Iris pigment epithelial cell (primary cell): ENCODE measurements at regions not wholly inside any gene's neighbourhood (a gene's known extent, or its start where the extent isn't known, plus 50 kb on each side); places are given as distances from the start of the nearest gene placed in this dataset.

Source experiments
- DNase-seq: peaks from one replicate; pipeline ENCODE4 v3.0.0-alpha.2; 2011; ENCODE audit warnings: low read depth

DNA sequence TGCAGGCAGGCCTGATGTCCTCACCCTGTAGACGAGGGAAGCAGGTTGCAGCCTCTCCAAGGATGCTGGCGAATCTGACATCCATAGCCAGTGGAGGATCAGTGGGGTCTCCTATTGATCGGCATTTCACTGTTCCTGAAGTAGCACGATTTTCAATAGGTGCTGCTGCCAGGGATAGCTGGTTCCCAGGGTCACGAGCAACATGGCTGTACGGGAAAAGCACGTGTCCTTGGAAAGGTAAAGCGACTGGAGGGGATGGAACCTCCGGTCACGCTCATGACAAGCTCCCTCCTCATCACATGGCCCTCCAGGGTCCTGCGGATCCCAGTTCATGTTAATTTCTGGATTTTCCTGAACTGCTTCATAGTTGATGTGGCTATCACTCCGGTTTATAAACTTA, 373.7 kb upstream of the SMIM21 start:
- DNase-seq = no peak

DNA sequence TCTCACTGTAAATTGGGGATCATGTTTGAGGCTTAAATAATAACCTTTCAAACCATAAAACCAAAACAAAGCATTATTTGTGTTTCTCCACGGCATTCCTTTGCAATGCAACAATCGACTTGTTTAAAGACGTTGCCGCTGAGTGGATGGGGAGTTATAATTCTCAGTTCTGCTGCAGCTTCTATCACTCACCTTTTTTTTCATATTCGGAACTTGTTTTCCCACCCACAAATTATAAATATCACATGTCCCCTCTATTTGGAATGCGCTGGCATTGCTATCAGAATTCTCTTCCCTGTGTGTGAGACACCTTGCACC, 372.8 kb upstream of the SMIM21 start:
- no peak for DNase-seq

DNA sequence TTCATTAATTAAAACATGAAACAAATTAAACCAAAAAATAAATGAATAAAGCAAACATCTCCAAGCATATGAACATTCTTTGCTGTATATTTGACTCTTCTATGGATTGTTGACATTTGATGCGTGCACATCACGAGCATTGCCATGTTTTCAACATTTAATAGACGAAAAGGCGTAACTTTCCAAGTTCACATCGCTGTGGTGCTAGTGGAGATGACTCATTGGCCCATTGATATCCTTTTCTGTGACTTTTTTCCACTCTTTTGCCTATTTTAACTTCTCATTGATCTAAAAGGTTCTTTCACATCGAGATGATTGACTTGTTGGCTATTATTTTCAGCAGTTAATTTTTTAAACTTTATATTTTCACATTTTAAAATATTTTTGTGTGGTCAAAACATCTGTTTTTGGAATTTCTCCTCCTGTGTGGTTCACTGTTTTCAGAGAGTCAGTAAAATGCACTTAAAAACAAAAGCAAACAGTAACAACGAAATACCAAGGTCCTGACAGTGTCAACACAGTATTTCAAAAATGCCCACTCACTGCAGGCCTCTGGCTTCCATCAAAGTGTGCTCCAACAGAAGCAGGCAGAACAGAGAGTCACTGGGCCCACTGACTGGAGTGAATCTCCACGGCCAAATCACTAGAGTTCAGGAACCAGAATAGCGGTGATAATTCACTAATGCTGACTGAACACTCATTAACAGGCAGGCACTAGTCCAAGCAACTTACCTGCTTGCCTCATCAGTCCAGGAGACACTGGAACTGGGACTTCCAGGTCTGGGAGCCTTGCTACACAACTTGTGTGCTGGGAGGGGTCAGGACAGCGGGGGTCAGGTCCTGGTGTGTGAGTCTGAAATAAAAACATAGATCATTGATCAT, 372.2 kb upstream of the SMIM21 start:
- DNase-seq = no peak

DNA sequence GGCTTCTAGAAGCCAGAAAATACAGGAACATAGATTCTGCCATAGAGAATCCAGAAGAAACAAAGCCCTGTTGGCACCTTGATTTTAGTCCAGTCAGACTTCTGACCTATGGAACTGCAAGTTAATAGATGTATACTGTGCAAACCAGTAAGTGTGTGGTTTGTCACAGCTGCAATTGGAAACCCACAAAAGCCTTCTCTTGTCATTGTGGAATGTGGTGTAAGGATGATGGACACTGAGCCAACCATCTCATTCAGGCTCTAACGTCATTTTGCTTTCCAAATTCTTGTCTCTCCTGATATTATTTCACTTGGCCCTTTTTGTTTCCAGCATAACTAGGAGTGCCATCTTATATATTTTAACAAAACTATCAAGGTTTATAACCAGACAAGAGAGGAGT, 369.5 kb upstream of the SMIM21 start:
- no peak for DNase-seq

DNA sequence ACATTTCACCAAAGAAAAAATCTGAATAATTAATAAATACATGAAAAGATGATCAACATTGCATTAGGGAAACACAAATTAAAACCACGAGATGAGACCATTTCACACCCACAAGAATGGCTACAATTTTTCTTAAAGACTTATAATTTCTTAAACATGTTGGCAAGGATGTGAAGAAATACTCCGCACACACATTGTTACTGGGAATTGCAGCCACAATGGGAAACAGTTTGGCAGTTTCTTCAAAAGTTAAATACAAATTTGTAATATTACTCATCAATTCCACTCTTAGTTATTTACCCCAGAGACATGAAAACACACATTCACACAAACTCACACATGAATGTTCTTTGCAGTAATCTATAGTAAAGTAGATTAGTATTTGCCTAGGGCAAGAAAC, 363.3 kb upstream of the SMIM21 start:
- no peak for DNase-seq

DNA sequence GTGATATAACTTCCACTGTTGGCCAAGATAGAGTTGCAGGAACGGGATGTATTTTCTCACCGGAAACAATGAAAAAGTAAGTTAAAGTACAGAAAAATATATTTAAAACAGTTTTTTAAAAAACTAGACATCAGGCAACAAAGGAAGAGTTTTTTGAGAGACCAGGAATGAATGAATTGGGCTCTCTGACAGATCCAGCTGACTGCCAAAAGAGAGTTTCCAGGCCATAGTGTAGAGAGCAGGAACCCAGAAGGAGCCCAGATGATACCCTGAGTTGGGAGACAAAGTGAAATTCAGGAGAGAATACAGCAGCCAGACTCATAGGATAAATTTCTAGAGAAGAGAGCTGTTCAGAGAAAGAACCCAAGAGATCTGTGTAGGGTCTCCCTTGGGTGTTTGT, 362.6 kb upstream of the SMIM21 start:
- no peak for DNase-seq

DNA sequence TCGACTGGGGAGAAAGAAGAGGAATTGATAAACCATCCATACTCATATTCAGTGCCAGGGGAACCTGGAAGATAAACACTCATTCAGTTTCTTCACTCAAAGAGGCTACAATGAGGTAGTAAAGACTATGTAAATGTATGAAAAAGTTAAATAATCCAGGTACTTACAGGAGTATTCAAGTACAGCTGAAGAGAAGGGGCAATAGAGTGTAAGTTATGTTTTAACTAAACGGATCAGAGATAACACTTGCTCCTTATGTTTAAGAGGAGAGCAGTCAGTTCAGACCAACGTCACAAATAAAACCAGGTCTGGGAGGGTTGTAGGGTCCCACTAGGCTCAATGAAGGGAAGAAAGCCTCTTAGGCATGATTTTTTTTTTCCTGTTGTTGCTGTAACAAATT, 358.3 kb upstream of the SMIM21 start:
- no peak for DNase-seq

DNA sequence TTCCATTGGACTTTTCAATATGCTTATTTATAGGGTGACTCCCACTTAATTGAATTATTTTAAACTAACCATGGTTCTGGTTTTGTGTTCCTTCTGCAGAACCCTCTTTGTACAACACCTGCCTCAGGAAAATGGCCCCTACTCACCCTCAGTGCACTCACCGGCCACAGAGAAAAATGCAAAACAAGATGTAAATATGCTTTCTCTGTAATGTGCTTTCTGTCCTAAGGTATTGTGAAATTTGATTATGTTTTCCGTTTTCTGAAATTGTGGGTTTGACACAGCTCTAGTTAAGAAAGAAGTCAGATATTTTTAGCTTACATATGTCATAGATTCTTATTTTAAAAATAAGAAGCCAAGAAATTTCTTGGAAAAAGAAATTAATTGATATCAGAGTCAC, 357.7 kb upstream of the SMIM21 start:
- no peak for DNase-seq

DNA sequence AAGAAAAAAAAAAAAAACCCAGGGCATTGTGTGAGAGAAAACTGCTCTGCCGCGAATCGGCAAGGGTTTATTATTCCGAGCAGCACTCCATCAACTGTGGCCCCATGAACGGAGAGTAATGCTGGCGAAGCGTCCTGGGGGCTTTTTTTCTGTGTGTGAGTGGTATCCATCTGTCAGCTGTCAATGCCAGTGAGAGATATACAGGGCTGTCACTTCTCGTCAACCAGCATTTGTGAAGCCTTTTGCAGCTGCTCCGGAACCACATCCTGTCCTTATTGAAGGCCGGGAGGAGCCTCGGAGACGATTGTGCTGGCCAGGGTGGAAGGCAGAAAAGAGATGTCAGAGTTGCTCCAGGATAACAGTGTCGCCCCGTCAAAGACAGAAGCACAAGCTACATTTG, 356.9 kb upstream of the SMIM21 start:
- no peak for DNase-seq

DNA sequence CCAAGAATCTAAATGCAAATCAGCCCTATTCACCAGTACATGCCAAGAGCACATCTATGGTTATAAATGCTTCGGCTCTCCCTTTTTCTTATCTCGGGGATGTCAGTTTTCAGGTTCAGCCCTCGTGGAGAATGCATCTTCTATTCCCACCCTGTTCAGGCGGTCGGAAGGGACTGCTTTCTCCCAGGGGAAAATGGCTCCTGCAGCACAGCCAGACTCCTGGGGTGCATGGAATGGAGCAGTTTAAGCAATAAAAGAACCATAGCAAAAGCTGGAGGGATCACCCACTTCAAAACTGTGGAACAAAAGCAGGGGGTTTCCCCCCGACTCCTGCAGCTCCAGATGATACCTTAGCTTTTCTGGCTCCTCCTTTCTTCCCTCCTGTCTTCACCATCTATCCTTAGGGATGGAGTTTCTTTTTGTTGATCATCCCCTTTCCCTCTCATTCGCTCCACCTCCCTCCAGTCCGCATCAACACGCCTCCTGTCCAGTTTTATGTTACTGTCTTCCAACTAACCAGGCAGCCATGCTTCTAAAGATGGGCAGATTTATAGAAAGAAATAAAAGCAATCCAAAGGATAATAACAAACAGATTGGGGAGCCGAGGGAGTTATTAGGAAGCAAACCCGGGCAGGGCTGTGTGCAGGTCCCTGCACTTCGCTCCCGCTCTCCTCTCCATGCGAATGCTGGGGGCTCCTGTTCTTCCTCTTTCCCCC, 356.2 kb upstream of the SMIM21 start:
- no peak for DNase-seq

DNA sequence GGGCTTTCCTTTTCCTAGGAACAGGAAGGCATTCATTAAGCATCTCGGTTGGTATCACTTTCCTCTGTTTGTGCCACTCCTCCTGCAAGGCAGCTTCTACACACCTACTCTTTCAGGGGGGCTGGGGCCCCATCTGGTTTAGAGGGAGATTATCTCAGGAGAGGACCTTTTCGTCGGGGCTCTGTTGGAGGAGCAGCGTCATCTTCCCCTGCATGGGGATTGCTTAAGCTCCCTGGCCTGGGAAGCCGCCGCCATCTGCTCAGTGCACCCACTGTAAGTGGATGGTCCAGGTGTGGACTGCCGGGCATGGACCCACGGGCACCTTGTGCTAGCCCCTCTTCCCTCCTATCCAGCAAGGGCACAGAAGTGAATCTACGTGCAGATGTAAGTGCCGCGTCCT, 355.3 kb upstream of the SMIM21 start:
- no peak for DNase-seq

DNA sequence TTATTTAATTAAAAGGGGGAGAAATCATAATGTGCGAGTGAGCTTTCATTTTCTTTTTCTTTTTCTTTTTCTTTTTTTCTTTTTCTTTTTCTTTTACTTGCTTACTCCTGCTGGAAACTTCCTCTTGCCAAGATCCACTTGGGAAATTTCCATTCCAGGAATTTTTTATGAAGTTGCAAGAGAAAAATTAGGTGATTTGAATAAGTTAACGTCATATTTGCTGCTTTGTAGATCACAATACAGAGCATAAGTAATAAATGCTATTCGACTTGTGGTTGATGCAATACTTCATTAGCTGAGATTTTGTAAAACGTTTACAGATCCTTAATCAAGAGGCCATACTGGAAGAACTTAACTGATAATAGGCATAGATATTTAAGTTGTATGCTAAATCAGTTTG, 354.7 kb upstream of the SMIM21 start:
- DNase-seq = no peak

DNA sequence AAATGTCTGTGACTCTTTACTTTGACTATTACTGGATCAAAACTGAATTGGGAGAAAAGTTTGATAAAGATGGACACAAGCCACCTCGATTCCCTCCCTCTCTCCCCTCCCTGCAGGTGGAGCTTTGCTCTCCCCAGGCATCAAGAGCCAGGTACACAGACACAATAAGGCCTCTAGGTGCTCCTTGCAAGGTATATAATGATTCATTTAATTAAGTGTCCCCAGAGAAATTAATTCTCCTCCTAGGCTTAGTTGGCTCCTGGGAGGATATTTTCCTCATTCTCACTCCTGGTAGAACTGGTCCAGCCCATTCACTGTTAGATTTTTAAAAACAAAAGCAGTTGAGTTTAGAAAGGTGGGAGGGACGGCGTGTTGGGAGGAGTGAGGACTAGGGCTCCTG, 352.4 kb upstream of the SMIM21 start:
- DNase-seq = no peak

DNA sequence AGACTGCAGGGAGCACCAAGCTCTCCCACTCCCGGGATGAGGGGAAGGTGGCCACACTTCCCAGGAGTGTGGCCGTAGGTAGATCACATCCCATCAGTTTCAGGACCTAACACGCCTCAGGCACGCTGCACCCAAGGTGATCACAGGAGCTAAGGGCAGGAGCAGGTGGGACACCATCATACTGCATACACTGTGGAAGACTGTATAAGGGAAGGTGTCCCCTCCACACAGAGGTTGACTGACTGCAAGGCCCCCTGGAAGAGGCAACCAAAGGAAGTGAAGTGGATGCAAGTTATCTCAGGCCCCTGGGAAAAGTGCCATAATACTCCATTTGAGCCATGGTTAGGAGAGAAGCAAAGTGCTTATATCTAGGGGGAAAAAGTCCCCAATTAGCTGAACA, 351.9 kb upstream of the SMIM21 start:
- DNase-seq = no peak

DNA sequence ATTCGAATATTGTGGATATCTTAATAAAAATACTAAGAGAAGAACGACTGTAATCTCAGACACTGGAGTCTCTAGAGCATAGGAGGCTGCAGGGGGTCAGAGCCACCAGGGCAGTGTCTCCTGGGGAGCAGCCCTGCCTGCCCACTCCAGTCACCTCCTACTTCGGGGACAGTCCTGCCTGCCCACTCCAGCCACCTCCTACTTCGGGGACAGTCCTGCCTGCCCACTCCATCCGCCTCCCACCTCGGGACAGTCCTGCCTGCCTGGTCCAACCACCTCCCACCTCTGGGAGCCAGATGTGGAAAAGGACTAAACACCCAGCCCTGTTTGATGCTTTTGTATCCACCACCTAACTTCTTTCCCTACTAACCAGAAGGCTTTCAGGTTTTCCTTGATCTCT, 350.1 kb upstream of the SMIM21 start:
- no peak for DNase-seq

DNA sequence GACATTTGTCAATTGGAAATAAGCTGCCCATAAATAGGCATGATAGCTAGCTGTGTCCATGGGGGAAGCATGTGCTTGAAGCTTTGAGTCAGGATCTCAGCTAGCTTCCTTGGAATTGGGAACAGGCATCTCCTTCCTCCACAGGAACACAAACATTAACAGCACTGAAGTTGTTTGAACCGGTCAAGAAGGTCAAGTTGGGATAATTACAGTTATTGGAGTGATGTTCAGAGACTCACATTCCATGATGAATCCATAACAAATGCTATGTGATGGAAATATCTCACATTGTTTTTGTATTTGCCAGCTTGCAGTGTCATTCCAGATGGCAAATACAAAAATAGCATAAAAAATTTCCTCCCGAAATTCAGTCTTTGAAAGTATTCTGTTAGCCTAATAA, 347.6 kb upstream of the SMIM21 start:
- no peak for DNase-seq

DNA sequence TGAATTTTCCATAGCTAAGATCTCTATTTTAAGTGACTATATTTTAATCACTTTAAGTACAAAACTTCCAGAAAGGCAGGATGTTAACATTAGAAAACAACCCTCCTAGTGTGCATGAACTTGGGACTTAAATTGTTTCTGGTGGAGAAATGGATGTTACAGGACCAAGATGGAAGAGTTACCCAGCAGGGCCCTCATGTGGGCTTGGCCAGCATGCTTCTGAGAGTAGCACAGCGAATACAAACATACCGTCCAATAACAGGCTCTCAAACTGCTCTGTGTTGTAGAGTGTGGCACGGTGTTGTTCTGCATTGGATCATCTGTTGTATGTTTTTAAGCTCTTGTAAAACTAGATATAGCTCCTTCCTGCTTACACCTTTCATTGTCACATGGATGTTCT, 346.1 kb upstream of the SMIM21 start:
- no peak for DNase-seq

DNA sequence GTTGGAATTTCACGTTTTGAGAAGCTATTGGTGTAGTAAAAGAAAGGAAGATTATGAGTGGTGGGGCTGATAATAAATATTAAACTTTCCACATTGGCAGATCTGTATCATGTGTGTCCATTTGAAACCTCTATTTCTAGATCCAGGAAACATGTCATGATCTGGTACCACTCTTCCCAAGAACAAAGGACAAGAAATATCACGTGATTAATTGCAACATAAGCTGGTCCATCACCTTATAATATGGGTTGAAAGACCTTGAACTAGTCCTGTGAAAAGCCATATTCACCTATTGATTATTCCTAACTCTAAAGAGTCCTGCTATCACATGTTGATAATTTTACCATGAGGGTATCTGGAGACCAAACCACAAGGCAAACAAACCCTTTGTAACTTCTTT, 335.3 kb upstream of the SMIM21 start:
- DNase-seq = no peak

DNA sequence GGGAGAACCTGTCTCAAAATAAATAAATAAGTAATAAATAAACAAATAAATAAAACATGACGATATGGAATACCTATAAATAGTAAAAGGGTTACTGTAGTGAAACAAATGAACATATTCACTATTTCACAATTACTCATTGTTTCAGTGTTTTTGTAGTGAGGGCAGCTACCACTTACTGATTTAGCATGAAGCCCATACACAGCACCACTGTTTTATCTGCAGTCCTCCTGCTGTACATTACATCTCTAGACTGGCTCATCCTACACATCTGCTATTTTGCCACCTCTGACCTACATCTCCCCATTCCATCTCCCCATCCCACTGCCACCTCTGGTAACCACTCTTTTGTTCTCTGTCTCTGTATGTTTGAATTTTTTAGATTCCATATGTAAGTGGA, 332.7 kb upstream of the SMIM21 start:
- no peak for DNase-seq

DNA sequence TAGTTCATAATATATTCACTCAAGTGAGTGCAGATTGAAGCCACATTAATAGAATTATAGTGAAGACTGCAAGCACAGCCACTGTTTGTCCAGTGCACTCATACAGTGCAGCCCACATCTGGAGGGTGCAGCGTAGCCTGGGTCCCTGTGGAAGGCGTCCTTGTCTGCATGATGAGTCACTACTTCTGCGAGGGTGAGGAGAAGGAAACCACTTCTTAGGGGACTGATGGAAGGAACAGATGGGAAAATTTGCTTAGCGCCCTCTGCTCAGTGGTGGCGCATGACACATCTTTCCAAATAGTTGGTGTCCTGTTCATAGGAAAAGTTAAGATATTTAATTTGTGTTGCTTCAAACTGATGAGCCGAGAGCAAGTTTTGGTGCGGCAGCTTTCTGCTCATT, 330.4 kb upstream of the SMIM21 start:
- no peak for DNase-seq

DNA sequence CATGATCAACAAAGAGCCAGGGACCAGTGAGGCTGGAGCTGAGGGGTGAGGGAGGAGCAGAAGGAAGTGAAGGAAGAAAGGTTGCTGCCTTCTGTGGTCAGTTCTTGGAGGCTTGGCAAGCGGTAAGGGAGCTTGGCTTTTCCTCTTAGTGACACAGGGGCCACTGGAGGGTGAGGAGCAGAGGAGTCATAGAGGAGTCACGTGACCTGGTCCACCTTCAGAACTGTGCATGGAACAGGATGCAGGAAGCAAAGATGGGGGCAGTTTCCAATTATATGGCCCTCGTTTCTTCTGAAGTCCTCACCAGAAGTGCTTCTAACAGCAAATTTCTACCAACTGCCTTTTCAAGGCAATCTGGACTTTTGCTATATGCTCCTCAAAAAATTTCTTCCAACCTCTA, 326.9 kb upstream of the SMIM21 start:
- no peak for DNase-seq

DNA sequence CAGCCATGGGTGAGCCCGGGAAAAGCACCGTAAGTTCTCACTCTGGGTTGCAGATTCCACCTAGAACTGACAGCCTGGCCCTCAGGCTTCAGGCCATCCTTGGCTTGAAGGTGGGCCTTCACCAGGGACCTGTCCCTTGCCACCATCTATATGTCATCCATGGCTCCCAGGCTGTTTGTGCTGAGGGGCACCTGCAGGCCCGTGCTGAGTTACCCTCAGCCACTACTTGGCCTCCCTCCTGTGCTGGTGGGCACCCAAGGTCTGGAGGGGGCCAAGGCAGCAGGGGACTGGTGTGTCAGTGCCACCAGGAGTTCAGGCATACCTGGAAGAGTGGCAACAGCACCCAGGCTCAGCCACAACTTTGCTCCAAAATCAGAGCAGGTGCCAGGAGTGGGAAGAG, 326.2 kb upstream of the SMIM21 start:
- no peak for DNase-seq

DNA sequence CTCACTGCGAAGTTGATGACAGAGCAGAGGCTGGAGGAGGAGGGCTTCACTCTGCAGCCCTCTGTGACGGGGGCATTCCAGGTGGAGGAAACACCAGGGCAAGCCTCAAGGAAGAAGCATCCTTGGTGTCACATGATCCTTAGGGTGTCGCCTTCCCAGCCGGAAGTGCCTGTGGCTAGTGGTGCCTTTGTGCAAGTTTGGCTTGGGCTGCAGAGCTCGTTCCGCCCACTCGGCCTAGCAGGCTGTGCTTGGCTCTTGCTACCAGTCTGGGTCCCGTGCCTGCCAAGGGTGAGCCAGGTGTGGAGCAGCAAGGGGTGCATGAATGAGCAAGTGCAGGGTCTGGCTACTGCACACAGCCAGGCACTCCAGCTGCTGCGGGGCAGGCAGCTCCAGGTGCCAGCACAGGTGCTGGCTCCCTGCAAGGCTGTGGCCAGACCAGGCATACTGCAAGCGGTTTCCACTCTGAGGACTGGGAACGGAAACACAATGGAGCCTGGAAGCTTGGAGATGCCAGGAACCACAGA, 325.3 kb upstream of the SMIM21 start:
- no peak for DNase-seq

DNA sequence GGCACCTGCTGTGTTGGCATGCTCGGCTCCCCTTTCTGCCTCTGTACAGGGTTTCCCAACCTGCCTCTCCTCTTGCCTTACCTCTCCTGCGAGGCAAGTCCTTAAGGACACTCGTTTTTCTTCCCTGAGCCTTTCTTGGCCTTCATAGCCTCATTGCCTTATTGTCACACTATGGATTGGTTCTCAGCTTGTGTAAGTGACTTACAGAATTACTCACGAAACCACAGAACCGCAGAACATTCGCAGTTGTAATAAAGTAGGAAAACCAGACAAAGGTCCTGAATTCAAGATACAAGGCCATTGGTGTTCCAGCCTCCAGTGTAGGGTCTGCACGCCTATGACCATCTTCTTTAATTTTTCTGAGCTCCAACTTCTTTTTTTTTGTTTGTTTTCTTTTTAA, 317.6 kb upstream of the SMIM21 start:
- DNase-seq = no peak
